SK-N-SH (cell line): ENCODE measurements at regions not wholly inside any gene's neighbourhood (a gene's known extent, or its start where the extent isn't known, plus 50 kb on each side); places are given as distances from the start of the nearest gene placed in this dataset.

Source experiments
- CTCF ChIA-PET: fragments of 300-600, 350-600 bp; formaldehyde crosslinking; extraction: SDS; loops from one replicate; lab custom pipeline; 2021; lab: Yijun Ruan, JAX
- POLR2A ChIA-PET: fragments of 350-600 bp; sonication (Branson Sonifier 250); formaldehyde crosslinking; extraction: SDS; loops from one replicate; lab custom pipeline; 2020; ENCODE audit warnings: antibody characterized with exemption, inconsistent platforms; lab: Yijun Ruan, JAX
- DNase-seq: peaks from one replicate; pipeline ENCODE4 v3.0.0; 2012
- H2AFZ ChIP-seq: fragments of 200-600 bp; sonication (generic); 2 replicates; pipeline ENCODE4 v1.8.1; 2016; ENCODE audit warnings: antibody characterized with exemption, mild to moderate bottlenecking, low read depth
- H3F3A ChIP-seq: fragments of 200-600 bp; sonication (generic); replicated peaks from 2 replicates; pipeline ENCODE3; 2016; ENCODE audit warnings: antibody characterized with exemption, mild to moderate bottlenecking; ENCODE audit not compliant: insufficient read depth
- H3K27ac ChIP-seq, 2 experiments: fragments of 200-500 bp in 1 of 2; fragments of 200-600 bp in 1 of 2; sonication (Bioruptor generic) in 1 of 2; sonication (generic), shearing (Covaris generic) in 1 of 2; 2 replicates each; pipeline versions ENCODE4 v1.5.1 to v1.6.1; 2014 to 2016; ENCODE audit warnings: low read depth in 2 of 2, inconsistent platforms in 1 of 2, low read length in 1 of 2, mild to moderate bottlenecking in 1 of 2, mixed read lengths in 1 of 2
- H3K27me3 ChIP-seq: fragments of 200-600 bp; sonication (generic), shearing (Covaris generic); 2 replicates; pipeline ENCODE4 v1.6.1; 2016; ENCODE audit warnings: mixed run types; ENCODE audit not compliant: insufficient read depth
- H3K36me3 ChIP-seq, 2 experiments: fragments of 200-500 bp in 1 of 2; fragments of 200-600 bp in 1 of 2; sonication (Bioruptor generic) in 1 of 2; sonication (generic) in 1 of 2; replicated peaks in 1 of 2; 2 replicates each; pipeline versions ENCODE3 to v1.5.1; 2014 to 2016; ENCODE audit warnings: low read length in 1 of 2, mild to moderate bottlenecking in 1 of 2; ENCODE audit not compliant: insufficient read depth in 2 of 2, control insufficient read depth in 1 of 2
- H3K4me1 ChIP-seq, 2 experiments: fragments of 200-500 bp in 1 of 2; fragments of 200-600 bp in 1 of 2; sonication (Bioruptor generic) in 1 of 2; sonication (generic), shearing (Covaris generic) in 1 of 2; 2 replicates each; pipeline versions ENCODE4 v1.5.1 to v1.6.1; 2014 to 2016; ENCODE audit warnings: low read depth in 1 of 2, low read length in 1 of 2, mixed run types in 1 of 2; ENCODE audit not compliant: insufficient read depth in 2 of 2, control insufficient read depth in 1 of 2
- H3K4me2 ChIP-seq: fragments of 200-600 bp; sonication (generic), shearing (Covaris generic); 2 replicates; pipeline ENCODE4 v1.6.1; 2017; ENCODE audit warnings: mixed run types
- H3K4me3 ChIP-seq, 2 experiments: fragments of 200-500 bp in 1 of 2; fragments of 200-600 bp in 1 of 2; sonication (Bioruptor generic) in 1 of 2; sonication (generic), shearing (Covaris generic) in 1 of 2; 2 replicates each; pipeline versions ENCODE4 v1.5.1 to v1.8.1; 2014 to 2016; ENCODE audit warnings: low read depth in 2 of 2, inconsistent platforms in 1 of 2, low read length in 1 of 2, mild to moderate bottlenecking in 1 of 2, mixed read lengths in 1 of 2, moderate library complexity in 1 of 2
- H3K79me2 ChIP-seq: fragments of 200-600 bp; sonication (generic); 2 replicates; pipeline ENCODE4 v1.8.1; 2017; ENCODE audit warnings: mild to moderate bottlenecking; ENCODE audit not compliant: insufficient read depth
- H3K9ac ChIP-seq: fragments of 200-600 bp; sonication (generic); 2 replicates; pipeline ENCODE4 v1.6.1; 2017; ENCODE audit warnings: mixed run types
- H3K9me2 ChIP-seq: fragments of 200-600 bp; sonication (generic); 2 replicates; pipeline ENCODE4 v1.6.1; 2017; ENCODE audit warnings: mixed run types
- H3K9me3 ChIP-seq: fragments of 200-600 bp; sonication (generic); 2 replicates; pipeline ENCODE4 v1.6.1; 2017; ENCODE audit warnings: mixed run types, mild to moderate bottlenecking, moderate library complexity
- H4K20me1 ChIP-seq: fragments of 200-600 bp; sonication (generic); 2 replicates; pipeline ENCODE4 v1.6.1; 2017; ENCODE audit warnings: mild to moderate bottlenecking, mixed run types; ENCODE audit not compliant: insufficient read depth
- CHD2 ChIP-seq: fragments of 150-350 bp; IDR thresholded peaks from 2 replicates; pipeline ENCODE4 v1.6.1; 2018; ENCODE audit warnings: low read length; ENCODE audit not compliant: partially characterized antibody
- ELF1 ChIP-seq: IDR thresholded peaks from 2 replicates; pipeline ENCODE4 v1.4.0; 2012
- EP300 ChIP-seq, 2 experiments: IDR thresholded peaks; 2 replicates each; pipeline versions ENCODE4 v1.4.0 to v1.6.1; 2012; ENCODE audit warnings: borderline replicate concordance in 1 of 2, low read depth in 1 of 2, low read length in 1 of 2
- FOSL2 ChIP-seq: IDR thresholded peaks from 2 replicates; pipeline ENCODE4 v1.4.0; 2012; ENCODE audit warnings: low read depth, mild to moderate bottlenecking, moderate library complexity, borderline replicate concordance
- FOXJ3 ChIP-seq: sonication (generic); formaldehyde crosslinking; IDR thresholded peaks from 2 replicates; pipeline ENCODE4 v1.5.1; 2020; ENCODE audit warnings: mild to moderate bottlenecking, missing genetic modification reagents
- FOXM1 ChIP-seq: IDR thresholded peaks from 2 replicates; pipeline ENCODE4 v1.4.0; 2012; ENCODE audit warnings: low read depth, mild to moderate bottlenecking
- GABPA ChIP-seq: IDR thresholded peaks from 2 replicates; pipeline ENCODE4 v1.4.0; 2012; ENCODE audit warnings: low read depth, mild to moderate bottlenecking
- JUND ChIP-seq: IDR thresholded peaks from 2 replicates; pipeline ENCODE4 v1.4.0; 2012
- MXI1 ChIP-seq: IDR thresholded peaks from 2 replicates; pipeline ENCODE4 v1.6.1; 2012; ENCODE audit warnings: mild to moderate bottlenecking, low read depth, low read length, improper control_type of control experiment
- POLR2AphosphoS5 ChIP-seq: IDR thresholded peaks from 2 replicates; pipeline ENCODE4 v1.6.1; 2012; ENCODE audit warnings: low read depth, low read length
- RAD21 ChIP-seq: IDR thresholded peaks from 2 replicates; pipeline ENCODE4 v1.6.1; 2012; ENCODE audit warnings: mild to moderate bottlenecking, low read length
- RCOR1 ChIP-seq: fragments of 150-350 bp; IDR thresholded peaks from 2 replicates; pipeline ENCODE4 v1.6.1; 2017; ENCODE audit warnings: antibody characterized with exemption, low read length
- RXRA ChIP-seq: IDR thresholded peaks from 2 replicates; pipeline ENCODE4 v1.4.0; 2012; ENCODE audit warnings: low read depth, mild to moderate bottlenecking, borderline replicate concordance
- SMC3 ChIP-seq: IDR thresholded peaks from 2 replicates; pipeline ENCODE4 v1.6.1; 2012; ENCODE audit warnings: low read depth, low read length, improper control_type of control experiment
- YY1 ChIP-seq: IDR thresholded peaks from 2 replicates; pipeline ENCODE4 v1.4.0; 2012; ENCODE audit warnings: low read depth, mild to moderate bottlenecking
- WGBS: methylation state at CpG from one replicate; pipeline ENCODE4 v1.1.6; 2017; ENCODE audit warnings: low lambda C conversion rate; 5-methylcytosine and 5-hydroxymethylcytosine counted together
- TF ChIP-seq, protein P1 (sequence below): IDR thresholded peaks from 2 replicates; pipeline ENCODE4; 2012
- TF ChIP-seq, protein P2 (sequence below): fragments of 200-600 bp; sonication (generic); IDR thresholded peaks from 2 replicates; pipeline ENCODE4 v1.6.1; 2017; ENCODE audit warnings: antibody characterized with exemption, mild to moderate bottlenecking, moderate library complexity
- TF ChIP-seq, protein P3 (sequence below): IDR thresholded peaks from 2 replicates; pipeline ENCODE4 v1.4.0; 2012; ENCODE audit warnings: low read depth
- TF ChIP-seq, protein P4 (sequence below): fragments of 150-350 bp; IDR thresholded peaks from 2 replicates; pipeline ENCODE4 v1.6.1; 2017; ENCODE audit warnings: antibody characterized with exemption, low read length, low read depth, borderline replicate concordance

DNA sequence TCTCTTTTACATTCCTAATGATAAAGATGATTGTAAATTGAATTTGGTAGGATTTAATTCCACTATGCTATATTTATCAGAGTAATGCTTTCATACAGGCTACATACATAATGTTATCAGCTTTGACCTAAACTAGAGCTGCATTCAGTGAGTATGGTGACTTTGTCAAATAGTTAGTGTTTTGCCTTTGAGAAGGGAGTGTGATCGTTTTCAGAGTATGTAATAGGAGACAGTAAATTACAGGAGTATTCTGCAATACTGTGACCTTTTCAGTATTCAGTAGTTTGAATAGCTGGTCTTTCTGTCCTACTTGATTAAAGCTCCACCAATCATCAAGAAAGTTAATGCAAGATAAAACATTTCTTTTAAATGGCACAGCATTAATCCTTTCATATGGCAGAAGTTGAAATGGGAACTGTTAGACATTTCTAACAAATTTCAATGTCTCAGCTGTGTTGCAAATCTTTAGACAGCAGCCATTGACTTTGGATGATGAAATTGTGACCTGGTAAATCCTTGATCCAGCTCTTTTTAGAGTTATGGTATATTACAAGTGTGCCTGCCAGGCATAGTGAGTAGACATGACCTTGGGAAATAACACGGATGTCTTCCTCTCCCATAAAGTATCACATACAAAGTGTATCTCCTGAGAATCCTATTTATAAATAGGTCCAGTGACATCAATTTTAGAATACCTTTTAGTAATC is 455.3 kb downstream of the KCTD8 start:
- Histone ChIP-seq H3K9ac (no peak overlapping the region), H3K4me2 (no peak overlapping the region), H3K79me2 (no peaks in the 10 kb centered on the region), H3F3A (no peaks in the 10 kb centered on the region), H4K20me1 (no peaks in the 10 kb centered on the region), H2AFZ (no peak overlapping the region), H3K4me3 (no peak overlapping the region), H3K27me3 (no peaks in the 10 kb centered on the region), H3K9me3 (no peaks in the 10 kb centered on the region), H3K27ac (no peak overlapping the region), H3K4me1 (no peaks in the 10 kb centered on the region), H3K36me3 (no peaks in the 10 kb centered on the region), H3K9me2 (0 out of 2 replicates have a peak, but pooled peaks cover 1% of the 10 kb centered on the region)
- POLR2A ChIA-PET: no interaction called here
- TF ChIP-seq SMC3: no peak
- no peak for TF ChIP-seq YY1
- TF ChIP-seq MXI1: no peak
- TF ChIP-seq RCOR1: no peak
- TF ChIP-seq RXRA: no peak
- no peak for TF ChIP-seq FOSL2
- TF ChIP-seq, protein P1, sequence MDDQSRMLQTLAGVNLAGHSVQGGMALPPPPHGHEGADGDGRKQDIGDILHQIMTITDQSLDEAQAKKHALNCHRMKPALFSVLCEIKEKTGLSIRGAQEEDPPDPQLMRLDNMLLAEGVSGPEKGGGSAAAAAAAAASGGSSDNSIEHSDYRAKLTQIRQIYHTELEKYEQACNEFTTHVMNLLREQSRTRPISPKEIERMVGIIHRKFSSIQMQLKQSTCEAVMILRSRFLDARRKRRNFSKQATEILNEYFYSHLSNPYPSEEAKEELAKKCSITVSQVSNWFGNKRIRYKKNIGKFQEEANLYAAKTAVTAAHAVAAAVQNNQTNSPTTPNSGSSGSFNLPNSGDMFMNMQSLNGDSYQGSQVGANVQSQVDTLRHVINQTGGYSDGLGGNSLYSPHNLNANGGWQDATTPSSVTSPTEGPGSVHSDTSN: no peak
- no peak for TF ChIP-seq GABPA
- 7% methylated on average over 2 of the region's 2 CpGs for WGBS
- no peak for DNase-seq
- CTCF ChIA-PET: no interaction called here

DNA sequence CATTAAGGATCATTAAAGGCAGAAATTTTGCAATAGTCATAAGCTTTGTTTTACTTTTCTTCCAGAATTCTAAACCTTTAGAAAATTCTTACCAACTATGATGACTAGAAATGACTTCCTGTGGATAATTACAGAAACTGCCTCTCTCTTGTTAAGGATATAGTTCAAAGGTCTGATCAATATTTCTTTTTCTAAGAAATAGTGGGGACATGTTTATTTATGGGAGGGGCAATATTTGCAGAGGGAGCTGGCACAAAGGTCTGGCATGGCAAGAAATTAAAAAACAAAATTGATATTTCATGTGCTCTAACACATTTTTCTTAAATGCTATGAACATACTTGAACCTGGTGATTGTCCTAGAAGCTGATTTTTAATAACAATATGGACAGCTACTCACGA is 448.9 kb downstream of the KCTD8 start:
- no peak for DNase-seq
- H2AFZ ChIP-seq: no peak overlapping the region
- no peak overlapping the region for H3K9ac ChIP-seq
- TF ChIP-seq FOXM1 (no peak), EP300 (IDR thresholded peaks at IDR 0.05; ENCODE audit: borderline replicate concordance in 1 of 2, low read depth in 1 of 2, low read length in 1 of 2) (no peak), POLR2AphosphoS5 (no peak), JUND (no peak), GABPA (no peak), CHD2 (no peak), RAD21 (no peak), ELF1 (no peak), FOXJ3 (no peak)
- TF ChIP-seq, protein P1: no peak
- TF ChIP-seq, protein P2, sequence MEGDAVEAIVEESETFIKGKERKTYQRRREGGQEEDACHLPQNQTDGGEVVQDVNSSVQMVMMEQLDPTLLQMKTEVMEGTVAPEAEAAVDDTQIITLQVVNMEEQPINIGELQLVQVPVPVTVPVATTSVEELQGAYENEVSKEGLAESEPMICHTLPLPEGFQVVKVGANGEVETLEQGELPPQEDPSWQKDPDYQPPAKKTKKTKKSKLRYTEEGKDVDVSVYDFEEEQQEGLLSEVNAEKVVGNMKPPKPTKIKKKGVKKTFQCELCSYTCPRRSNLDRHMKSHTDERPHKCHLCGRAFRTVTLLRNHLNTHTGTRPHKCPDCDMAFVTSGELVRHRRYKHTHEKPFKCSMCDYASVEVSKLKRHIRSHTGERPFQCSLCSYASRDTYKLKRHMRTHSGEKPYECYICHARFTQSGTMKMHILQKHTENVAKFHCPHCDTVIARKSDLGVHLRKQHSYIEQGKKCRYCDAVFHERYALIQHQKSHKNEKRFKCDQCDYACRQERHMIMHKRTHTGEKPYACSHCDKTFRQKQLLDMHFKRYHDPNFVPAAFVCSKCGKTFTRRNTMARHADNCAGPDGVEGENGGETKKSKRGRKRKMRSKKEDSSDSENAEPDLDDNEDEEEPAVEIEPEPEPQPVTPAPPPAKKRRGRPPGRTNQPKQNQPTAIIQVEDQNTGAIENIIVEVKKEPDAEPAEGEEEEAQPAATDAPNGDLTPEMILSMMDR: no peak
- TF ChIP-seq, protein P3, sequence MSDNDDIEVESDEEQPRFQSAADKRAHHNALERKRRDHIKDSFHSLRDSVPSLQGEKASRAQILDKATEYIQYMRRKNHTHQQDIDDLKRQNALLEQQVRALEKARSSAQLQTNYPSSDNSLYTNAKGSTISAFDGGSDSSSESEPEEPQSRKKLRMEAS: no peak
- TF ChIP-seq, protein P4, sequence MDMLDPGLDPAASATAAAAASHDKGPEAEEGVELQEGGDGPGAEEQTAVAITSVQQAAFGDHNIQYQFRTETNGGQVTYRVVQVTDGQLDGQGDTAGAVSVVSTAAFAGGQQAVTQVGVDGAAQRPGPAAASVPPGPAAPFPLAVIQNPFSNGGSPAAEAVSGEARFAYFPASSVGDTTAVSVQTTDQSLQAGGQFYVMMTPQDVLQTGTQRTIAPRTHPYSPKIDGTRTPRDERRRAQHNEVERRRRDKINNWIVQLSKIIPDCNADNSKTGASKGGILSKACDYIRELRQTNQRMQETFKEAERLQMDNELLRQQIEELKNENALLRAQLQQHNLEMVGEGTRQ: no peak
- H3K27ac ChIP-seq: no peak overlapping the region
- ChIA-PET CTCF (no interaction called here), POLR2A (no interaction called here)
- no peak overlapping the region for H3K4me2 ChIP-seq
- H3K36me3 ChIP-seq: no peaks in the 10 kb centered on the region
- H3K9me2 ChIP-seq: no peaks in the 10 kb centered on the region
- H3K4me1 ChIP-seq: no peaks in the 10 kb centered on the region
- no peaks in the 10 kb centered on the region for H3K9me3 ChIP-seq
- no peaks in the 10 kb centered on the region for H4K20me1 ChIP-seq
- H3K4me3 ChIP-seq: no peak overlapping the region
- 7% methylated on average over 1 of the region's 1 CpG for WGBS
- no peaks in the 10 kb centered on the region for H3K79me2 ChIP-seq
- no peaks in the 10 kb centered on the region for H3F3A ChIP-seq
- H3K27me3 ChIP-seq: no peaks in the 10 kb centered on the region
